Stomach (tissue), 4 donors: ENCODE measurements at regions not wholly inside any gene's neighbourhood (a gene's known extent, or its start where the extent isn't known, plus 50 kb on each side); places are given as distances from the start of the nearest gene placed in this dataset.

Source experiments
- CTCF ChIP-seq, 7 experiments: fragments of 450-650 bp in 4 of 7; fragments of 200-600 bp in 3 of 7; sonication (generic) in 3 of 7; IDR thresholded peaks; one replicate each; pipeline ENCODE4 v1.5.1; 2016 to 2019; ENCODE audit warnings: antibody characterized with exemption in 7 of 7, control low read depth in 2 of 7, mild to moderate bottlenecking in 1 of 7
- POLR2A ChIP-seq, 4 donors: fragments of 450-650 bp; IDR thresholded peaks; one replicate each; pipeline ENCODE4 v1.6.1; 2016; ENCODE audit warnings: antibody characterized with exemption in 4 of 4, control low read depth in 2 of 4, mild to moderate bottlenecking in 1 of 4, moderate library complexity in 1 of 4
- POLR2AphosphoS5 ChIP-seq, 3 donors: sonication (generic); formaldehyde crosslinking; IDR thresholded peaks; one replicate each; pipeline ENCODE4 v1.6.1; 2016; ENCODE audit warnings: antibody characterized with exemption in 3 of 3

- TF ChIP-seq POLR2AphosphoS5 (IDR thresholded peaks at IDR 0.05) (no peak), CTCF (IDR thresholded peaks at IDR 0.05) (no peak), POLR2A (IDR thresholded peaks at IDR 0.05) (no peak)
Measured at GRCh38 chr7:42345478-42346299, 108.7 kb upstream of the GLI3 start.
